HS-5 (cell line): ENCODE measurements at regions not wholly inside any gene's neighbourhood (a gene's known extent, or its start where the extent isn't known, plus 50 kb on each side); places are given as distances from the start of the nearest gene placed in this dataset.

Experiments used
- DNase-seq: peaks from one replicate; pipeline ENCODE4 v3.0.0-alpha.2; 2012; ENCODE audit warnings: low read depth

DNA sequence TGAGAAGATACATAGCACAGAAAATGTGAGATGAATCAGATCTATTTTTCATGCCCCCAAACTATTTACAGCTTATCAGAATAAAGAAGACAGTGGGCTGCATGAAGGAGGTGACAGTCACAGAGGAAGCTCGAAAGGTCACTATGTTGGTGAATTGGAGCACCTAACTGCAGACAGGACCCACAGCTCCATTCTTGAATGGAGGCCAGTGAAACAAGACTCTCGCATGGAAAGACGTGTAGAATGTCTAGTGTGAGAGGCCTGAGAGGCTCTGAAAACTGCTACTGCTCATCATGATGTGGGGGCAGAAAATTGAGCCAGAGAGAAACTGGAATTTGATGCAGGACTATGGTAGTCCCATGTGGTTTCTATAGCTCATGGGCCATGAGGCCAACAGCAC lies 60.3 kb upstream of the CCDC190 start:
- DNase-seq: no peak

GRCh38 chr1:162919034-162919433 lies 58.1 kb upstream of the CCDC190 start:
- DNase-seq: no peak

- no peak for DNase-seq
Observed at GRCh38 chr1:162918151-162918754, 57.3 kb upstream of the CCDC190 start.

DNA sequence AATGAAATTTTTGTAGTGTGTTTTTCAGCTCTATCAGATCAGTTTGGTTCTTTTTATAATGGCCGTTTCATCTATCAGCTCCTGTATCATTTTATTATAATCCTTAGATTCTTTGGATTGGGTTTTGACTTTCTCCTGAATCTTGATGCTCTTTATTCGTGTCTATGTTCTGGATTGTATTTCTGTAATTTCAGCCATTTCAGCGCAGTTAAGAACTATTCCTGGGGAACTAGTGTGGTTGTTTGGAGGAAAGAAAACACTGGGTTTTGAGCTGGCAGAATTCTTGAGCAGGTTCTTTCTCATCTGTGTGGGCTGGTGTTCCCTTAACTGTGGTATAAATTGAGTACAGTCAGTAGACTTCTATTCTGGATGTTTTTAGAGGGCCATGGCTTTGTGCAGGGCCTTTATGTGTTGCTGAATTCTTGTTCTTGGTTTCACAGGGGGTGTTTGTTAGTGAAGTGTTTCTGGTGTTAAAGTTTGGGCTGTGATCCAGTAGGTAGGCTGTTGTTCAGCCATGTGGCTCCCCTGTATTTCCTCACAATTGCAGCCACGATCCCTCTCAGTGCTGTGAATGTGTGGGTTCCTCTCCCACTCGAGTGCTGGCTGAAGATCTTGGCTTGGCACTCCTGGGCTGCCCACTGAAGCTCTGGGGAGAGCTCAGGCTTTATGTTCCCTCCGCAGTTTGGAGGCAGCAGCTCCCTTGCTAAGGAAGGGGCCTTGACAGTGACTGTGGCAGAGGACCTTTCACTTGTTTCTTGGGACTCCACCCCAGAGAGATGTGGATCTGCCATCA lies 56.0 kb upstream of the CCDC190 start:
- no peak for DNase-seq

DNA sequence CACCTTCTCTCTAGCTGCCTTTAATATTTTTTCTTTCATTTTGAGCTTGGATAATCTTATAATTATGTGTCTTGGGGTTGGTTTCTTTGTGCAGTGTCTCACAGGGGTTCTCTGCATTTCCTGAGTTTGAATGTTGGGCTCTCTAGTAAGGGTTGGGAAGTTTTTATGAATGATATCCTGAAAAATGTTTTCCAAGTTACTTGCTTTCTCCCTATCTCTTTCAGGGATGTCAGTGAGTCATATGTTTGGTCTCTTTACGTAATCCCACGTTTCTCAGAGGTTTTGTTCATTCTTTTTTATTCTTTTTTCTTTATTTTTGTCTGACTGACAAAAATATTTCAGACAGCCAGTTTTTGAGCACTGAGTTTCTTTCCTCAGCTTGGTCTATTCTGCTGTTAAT lies 55.4 kb upstream of the CCDC190 start:
- peak; percentile 38 for DNase-seq

DNA sequence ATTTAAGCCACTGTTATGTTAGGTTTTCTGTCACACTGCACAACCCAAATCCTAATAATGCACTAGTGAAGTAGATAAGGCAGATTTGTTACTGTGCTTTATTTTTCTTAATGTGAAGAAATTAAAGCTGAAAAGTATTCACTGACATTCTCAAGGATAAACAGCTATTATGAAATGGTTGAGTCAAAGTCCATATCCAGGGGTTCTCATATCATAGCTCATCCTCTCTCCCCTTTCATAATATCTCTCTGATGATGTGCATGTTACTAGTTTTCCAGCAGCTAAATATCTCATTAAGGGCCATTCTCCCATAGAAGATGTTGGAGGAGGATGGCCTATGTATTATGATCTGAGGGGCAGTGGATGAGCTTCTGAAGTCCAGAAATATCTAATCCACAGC lies 53.6 kb upstream of the CCDC190 start:
- DNase-seq: no peak

DNA sequence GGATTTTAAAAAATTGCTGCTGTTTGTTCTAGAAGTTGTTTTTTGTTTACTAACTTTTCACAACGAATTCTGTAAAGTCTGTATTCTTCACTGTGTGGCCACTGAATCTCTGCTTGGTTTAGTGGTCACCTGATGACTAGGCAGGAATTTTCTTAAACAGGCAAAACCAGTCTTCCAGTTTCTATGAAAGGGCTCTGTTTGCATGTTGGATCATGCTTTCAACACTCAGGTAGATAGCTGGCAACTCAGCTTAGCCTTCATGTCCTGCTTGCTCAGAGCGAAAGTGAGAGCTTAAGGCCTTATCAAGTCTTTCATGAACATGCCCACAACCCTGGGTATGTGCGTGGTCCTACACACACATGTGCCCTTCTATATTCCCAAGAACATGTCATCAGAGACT lies 52.4 kb upstream of the CCDC190 start:
- DNase-seq: no peak

DNA sequence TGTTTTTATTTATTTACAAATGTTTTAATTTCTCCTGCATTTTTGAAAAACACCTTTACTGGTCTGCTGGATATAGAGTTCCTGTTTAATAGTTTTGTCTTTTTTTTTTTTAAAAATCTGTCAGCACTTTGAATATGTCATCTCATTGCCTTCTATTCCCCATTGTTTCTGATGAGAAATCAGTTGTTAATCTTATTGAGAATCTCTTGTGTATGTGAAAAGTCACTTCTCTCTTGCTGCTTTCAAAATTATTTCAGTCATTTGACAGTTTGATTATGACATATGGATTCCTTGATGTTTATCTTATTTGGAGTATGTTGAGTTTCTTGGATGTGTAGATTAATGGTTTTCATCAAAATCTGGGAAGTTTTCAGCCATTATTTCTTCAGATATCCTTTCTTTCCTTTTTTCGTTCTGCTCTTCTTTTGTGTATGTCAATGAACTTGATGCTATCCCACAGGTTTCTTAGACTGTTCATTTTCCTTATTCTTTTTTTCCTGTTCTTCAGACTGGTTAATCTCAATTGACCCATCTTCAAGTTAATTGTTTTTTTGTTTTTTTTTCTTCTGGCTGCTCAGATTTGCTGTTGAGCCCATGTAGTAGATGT lies 51.2 kb upstream of the CCDC190 start:
- no peak for DNase-seq
